ENCODE measurements at regions not wholly inside any gene's neighbourhood (a gene's known extent, or its start where the extent isn't known, plus 50 kb on each side); places are given as distances from the start of the nearest gene placed in this dataset. TPM values are rescaled to one million over a fixed set of nuclear protein-coding genes. Genes with fewer than 3 reads are reported as not detected.
A peak's percentile ranks its signal among the peaks of the same experiment; 100 is the strongest.

GRCh38 chr14:101506211-101506925 lies 54.9 kb upstream of the DIO3 start:
- ATAC-seq, result peak; percentile 36
- intact Hi-C loops (cut with DNase I), result no loop called here
- DNase-seq (ENCODE audit: low spot score), result peak; percentile 51

GRCh38 chr14:101506926-101507835 lies 54.1 kb upstream of the DIO3 start:
- ATAC-seq (peak; percentile 38), DNase-seq (ENCODE audit: low spot score) (peak; percentile 54)
- intact Hi-C loops (cut with DNase I), result no loop called here

GRCh38 chr14:101507836-101508150 lies 53.5 kb upstream of the DIO3 start:
- intact Hi-C loops (cut with DNase I), result no loop called here
- ATAC-seq (no peak), DNase-seq (ENCODE audit: low spot score) (peak; percentile 31)

- intact Hi-C loops (cut with DNase I), result no loop called here
- ATAC-seq, result no peak
- DNase-seq (ENCODE audit: low spot score), result peak; percentile 49
Observed at GRCh38 chr14:101508196-101508947, 52.9 kb upstream of the DIO3 start.

- DNase-seq (ENCODE audit: low spot score) (peak; percentile 49), ATAC-seq (no peak)
- intact Hi-C loops (cut with DNase I), result no loop called here
Observed at GRCh38 chr14:101508948-101509729, 52.2 kb upstream of the DIO3 start.

GRCh38 chr14:101509730-101510371 lies 51.4 kb upstream of the DIO3 start:
- DNase-seq (ENCODE audit: low spot score) (peak; percentile 34), ATAC-seq (no peak)
- intact Hi-C loops (cut with DNase I), result no loop called here

- ATAC-seq, result no peak
- intact Hi-C loops (cut with DNase I), result no loop called here
- DNase-seq (ENCODE audit: low spot score), result no peak
Observed at GRCh38 chr14:101511199-101511598, 50.1 kb upstream of the DIO3 start.

Small RNA genes in the stretch of these regions (microRNA-seq; reads per million reads assigned to microRNA genes)
- gene MIR1185-1 (12.7 reads per million, percentile 27 among the genes with 10 or more reads in this experiment), gene MIR1185-2 (not detected), gene MIR1193 (not detected), gene MIR1197 (not detected), gene MIR134 (111 reads per million, percentile 58 among the genes with 10 or more reads in this experiment), gene MIR154 (107 reads per million, percentile 57 among the genes with 10 or more reads in this experiment), gene MIR299 (79.6 reads per million, percentile 53 among the genes with 10 or more reads in this experiment), gene MIR300 (not detected), gene MIR323A (37.6 reads per million, percentile 42 among the genes with 10 or more reads in this experiment), gene MIR323B (6.2 reads per million, percentile 14 among the genes with 10 or more reads in this experiment), gene MIR329-1 (not detected), gene MIR329-2 (not detected), gene MIR369 (376 reads per million, percentile 73 among the genes with 10 or more reads in this experiment), gene MIR376A1 (3.3 reads per million), gene MIR376A2 (3.6 reads per million, percentile 4 among the genes with 10 or more reads in this experiment), gene MIR376B (51.0 reads per million, percentile 49 among the genes with 10 or more reads in this experiment), gene MIR376C (878 reads per million, percentile 80 among the genes with 10 or more reads in this experiment), gene MIR377 (15.6 reads per million, percentile 29 among the genes with 10 or more reads in this experiment), gene MIR379 (488 reads per million, percentile 74 among the genes with 10 or more reads in this experiment), gene MIR380 (30.0 reads per million, percentile 39 among the genes with 10 or more reads in this experiment), gene MIR381 (185 reads per million, percentile 65 among the genes with 10 or more reads in this experiment), gene MIR382 (333 reads per million, percentile 72 among the genes with 10 or more reads in this experiment), gene MIR409 (167 reads per million, percentile 62 among the genes with 10 or more reads in this experiment), gene MIR411 (1,073 reads per million, percentile 82 among the genes with 10 or more reads in this experiment), gene MIR412 (6.5 reads per million, percentile 15 among the genes with 10 or more reads in this experiment), gene MIR485 (40.9 reads per million, percentile 44 among the genes with 10 or more reads in this experiment), gene MIR487A (124 reads per million, percentile 58 among the genes with 10 or more reads in this experiment), gene MIR487B (2,148 reads per million, percentile 89 among the genes with 10 or more reads in this experiment), gene MIR494 (92.7 reads per million, percentile 56 among the genes with 10 or more reads in this experiment), gene MIR495 (24.6 reads per million, percentile 35 among the genes with 10 or more reads in this experiment), gene MIR496 (4.0 reads per million, percentile 7 among the genes with 10 or more reads in this experiment), gene MIR539 (7.6 reads per million, percentile 20 among the genes with 10 or more reads in this experiment), gene MIR541 (not detected), gene MIR543 (19.9 reads per million, percentile 32 among the genes with 10 or more reads in this experiment), gene MIR544A (not detected), gene MIR654 (90.1 reads per million, percentile 54 among the genes with 10 or more reads in this experiment), gene MIR655 (8.3 reads per million, percentile 21 among the genes with 10 or more reads in this experiment), gene MIR656 (16.3 reads per million, percentile 30 among the genes with 10 or more reads in this experiment), gene MIR668 (not detected), gene MIR758 (8.7 reads per million, percentile 21 among the genes with 10 or more reads in this experiment), gene MIR889 (212 reads per million, percentile 66 among the genes with 10 or more reads in this experiment)
